ENCODE measurements at regions not wholly inside any gene's neighbourhood (a gene's known extent, or its start where the extent isn't known, plus 50 kb on each side); places are given as distances from the start of the nearest gene placed in this dataset.

DNA sequence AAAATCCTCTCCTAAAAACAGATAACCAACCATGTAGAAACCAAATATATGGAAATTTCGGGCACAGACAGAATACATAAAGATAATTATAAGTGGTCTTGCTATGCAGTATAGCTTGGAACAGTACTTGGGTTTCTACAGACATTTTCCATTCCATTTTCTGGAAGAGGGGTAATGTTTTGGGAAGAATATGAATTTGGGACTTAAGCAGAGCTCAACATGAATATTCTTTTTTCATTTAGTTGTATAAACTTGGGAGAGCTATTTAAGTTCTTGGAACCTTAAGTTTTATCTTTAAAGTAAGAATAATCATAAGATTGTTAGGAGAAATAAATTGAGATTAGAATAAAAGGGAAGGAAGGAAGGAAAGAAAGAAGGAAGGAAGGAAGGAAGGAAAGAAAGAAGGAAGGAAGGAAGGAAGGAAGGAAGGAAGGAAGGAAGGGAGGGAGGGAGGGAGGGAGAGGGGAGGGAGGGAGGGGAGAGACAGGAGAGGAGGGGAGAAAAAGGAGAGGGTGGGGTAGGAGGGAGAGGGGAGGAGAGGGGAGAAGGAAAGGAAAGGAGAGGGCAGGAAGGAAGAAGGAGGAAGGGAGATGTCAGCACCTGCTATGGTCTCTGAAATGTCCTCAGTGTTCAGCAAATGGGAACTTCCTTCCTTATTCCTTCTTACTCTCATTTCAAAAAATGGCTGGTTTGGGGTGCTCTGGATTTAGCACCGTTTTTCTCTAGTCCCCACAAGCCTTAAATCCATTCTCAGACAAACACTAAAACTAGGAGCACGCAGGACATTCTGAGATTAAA is 248.3 kb downstream of the LY86 start:
- H3K4me1 ChIP-seq = no peaks in the 10 kb centered on the region
- no peak overlapping the region for H3K4me3 ChIP-seq
- no peaks in the 10 kb centered on the region for H3K36me3 ChIP-seq
- WGBS, 2 donors = 80 to 91% methylated on average over 3 of the region's 3 CpGs
- intact Hi-C loops (cut with DNase I) = no loop called here
- H3K27me3 ChIP-seq = no peaks in the 10 kb centered on the region
- H3K27ac ChIP-seq = no peak overlapping the region
- TF ChIP-seq, protein P1, sequence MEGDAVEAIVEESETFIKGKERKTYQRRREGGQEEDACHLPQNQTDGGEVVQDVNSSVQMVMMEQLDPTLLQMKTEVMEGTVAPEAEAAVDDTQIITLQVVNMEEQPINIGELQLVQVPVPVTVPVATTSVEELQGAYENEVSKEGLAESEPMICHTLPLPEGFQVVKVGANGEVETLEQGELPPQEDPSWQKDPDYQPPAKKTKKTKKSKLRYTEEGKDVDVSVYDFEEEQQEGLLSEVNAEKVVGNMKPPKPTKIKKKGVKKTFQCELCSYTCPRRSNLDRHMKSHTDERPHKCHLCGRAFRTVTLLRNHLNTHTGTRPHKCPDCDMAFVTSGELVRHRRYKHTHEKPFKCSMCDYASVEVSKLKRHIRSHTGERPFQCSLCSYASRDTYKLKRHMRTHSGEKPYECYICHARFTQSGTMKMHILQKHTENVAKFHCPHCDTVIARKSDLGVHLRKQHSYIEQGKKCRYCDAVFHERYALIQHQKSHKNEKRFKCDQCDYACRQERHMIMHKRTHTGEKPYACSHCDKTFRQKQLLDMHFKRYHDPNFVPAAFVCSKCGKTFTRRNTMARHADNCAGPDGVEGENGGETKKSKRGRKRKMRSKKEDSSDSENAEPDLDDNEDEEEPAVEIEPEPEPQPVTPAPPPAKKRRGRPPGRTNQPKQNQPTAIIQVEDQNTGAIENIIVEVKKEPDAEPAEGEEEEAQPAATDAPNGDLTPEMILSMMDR (IDR thresholded peaks at IDR 0.05) = no peak
- TF ChIP-seq EP300 (IDR thresholded peaks at IDR 0.05) = no peak
- no peak for TF ChIP-seq POLR2A (IDR thresholded peaks at IDR 0.05)
- TF ChIP-seq POLR2AphosphoS5 (IDR thresholded peaks at IDR 0.05) = no peak
- no peak for DNase-seq
- no peaks in the 10 kb centered on the region for H3K9me3 ChIP-seq

DNA sequence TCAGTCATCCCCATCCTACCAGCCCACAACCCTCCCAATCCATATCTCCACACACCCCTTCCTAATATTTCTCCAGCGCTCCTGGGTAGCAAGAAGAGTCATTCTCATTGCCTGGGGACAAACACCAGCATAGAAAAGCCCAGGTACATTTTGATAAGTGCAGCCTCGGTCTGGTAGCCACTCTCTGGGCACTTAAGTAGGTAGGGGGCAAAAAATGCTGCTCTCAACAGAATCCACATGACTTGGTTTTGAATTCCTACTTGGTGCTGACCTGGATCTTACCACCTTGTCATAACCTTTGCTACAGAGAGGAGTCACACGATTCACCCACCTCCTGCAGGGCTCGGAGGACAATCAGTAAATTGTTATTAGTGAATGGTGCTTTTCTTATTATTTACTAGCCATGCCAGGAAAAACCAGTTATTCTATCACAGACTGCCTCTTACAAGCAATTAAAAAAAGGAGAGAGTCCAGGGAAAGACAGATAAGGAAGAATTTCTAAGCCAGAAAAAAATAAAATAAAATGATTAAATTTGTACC is 249.1 kb downstream of the LY86 start:
- Histone ChIP-seq H3K9me3 (no peaks in the 10 kb centered on the region), H3K27me3 (no peaks in the 10 kb centered on the region), H3K27ac (no peak overlapping the region), H3K4me1 (no peaks in the 10 kb centered on the region), H3K36me3 (no peaks in the 10 kb centered on the region), H3K4me3 (no peak overlapping the region)
- DNase-seq = no peak
- 85 to 87% methylated on average over 4 of the region's 4 CpGs for WGBS, 2 donors
- no peak for TF ChIP-seq POLR2A (IDR thresholded peaks at IDR 0.05)
- TF ChIP-seq EP300 (IDR thresholded peaks at IDR 0.05) = no peak
- no peak for TF ChIP-seq POLR2AphosphoS5 (IDR thresholded peaks at IDR 0.05)
- TF ChIP-seq, protein P1 (IDR thresholded peaks at IDR 0.05) = no peak
- intact Hi-C loops (cut with DNase I) = no loop called here

DNA sequence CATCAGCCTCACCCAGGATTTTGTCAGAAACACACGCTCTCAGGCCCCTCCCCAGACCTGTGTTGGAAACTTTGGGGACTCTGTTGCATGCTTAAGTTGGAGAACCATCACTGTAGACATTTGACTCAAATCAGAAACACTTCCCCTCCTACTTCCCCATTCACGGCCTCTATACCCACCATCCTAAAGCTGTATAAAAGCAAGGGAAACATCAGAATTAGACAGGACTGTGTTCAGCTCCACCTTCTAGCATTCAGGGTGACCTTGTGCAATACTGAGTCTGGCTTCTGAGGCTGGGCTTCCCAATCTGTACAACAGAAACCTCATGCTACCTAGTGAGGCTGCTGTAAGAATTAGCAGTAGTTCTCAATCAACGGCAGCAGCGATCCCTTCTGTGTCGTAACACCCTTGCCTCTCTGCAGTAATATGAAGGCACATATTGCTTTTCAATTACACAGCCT is 252.3 kb downstream of the LY86 start:
- H3K4me3 ChIP-seq = no peak overlapping the region
- no peaks in the 10 kb centered on the region for H3K36me3 ChIP-seq
- peaks cover 0 to 4% (median 0%) of the 10 kb centered on the region in 4 donors for H3K9me3 ChIP-seq
- DNase-seq = no peak
- TF ChIP-seq POLR2AphosphoS5 (IDR thresholded peaks at IDR 0.05) (no peak), POLR2A (IDR thresholded peaks at IDR 0.05) (no peak), EP300 (IDR thresholded peaks at IDR 0.05) (no peak)
- TF ChIP-seq, protein P1 (IDR thresholded peaks at IDR 0.05) = no peak
- H3K27me3 ChIP-seq = no peaks in the 10 kb centered on the region
- H3K27ac ChIP-seq = no peak overlapping the region
- intact Hi-C loops (cut with DNase I) = no loop called here
- H3K4me1 ChIP-seq = no peaks in the 10 kb centered on the region
- 78 to 90% methylated on average over 5 of the region's 5 CpGs for WGBS, 2 donors

DNA sequence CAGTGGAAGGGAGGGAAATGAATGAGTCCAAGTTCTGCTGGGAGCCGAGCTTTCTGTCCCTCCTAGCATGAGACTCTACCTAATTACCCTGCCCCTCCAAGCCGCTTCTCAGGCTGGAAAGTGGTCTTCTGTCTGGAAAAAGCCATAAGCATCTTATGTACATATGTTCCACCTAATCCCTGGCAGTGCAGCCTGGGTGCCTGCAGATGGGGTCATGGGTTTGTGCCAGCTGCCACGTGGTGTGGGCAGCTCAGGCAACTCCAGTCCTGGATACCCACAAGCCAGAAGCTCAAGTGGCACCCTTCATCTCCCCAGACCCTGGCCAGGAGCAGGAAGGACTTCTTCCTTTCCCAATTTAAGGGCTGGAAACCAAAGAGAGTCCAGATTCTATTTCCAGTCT is 253.1 kb downstream of the LY86 start:
- no peaks in the 10 kb centered on the region for H3K4me1 ChIP-seq
- H3K4me3 ChIP-seq = no peak overlapping the region
- H3K36me3 ChIP-seq = no peaks in the 10 kb centered on the region
- TF ChIP-seq EP300 (IDR thresholded peaks at IDR 0.05) = no peak
- TF ChIP-seq, protein P1 (IDR thresholded peaks at IDR 0.05) = no peak
- no peak for TF ChIP-seq POLR2AphosphoS5 (IDR thresholded peaks at IDR 0.05)
- no peak for TF ChIP-seq POLR2A (IDR thresholded peaks at IDR 0.05)
- H3K27ac ChIP-seq = no peak overlapping the region
- intact Hi-C loops (cut with DNase I) = no loop called here
- no peaks in the 10 kb centered on the region for H3K27me3 ChIP-seq
- no peak for DNase-seq
- H3K9me3 ChIP-seq = peaks cover 0 to 4% (median 0%) of the 10 kb centered on the region in 4 donors
- WGBS, 2 donors = 62 to 71% methylated on average over 3 of the region's 3 CpGs
